ENCODE measurements at regions not wholly inside any gene's neighbourhood (a gene's known extent, or its start where the extent isn't known, plus 50 kb on each side); places are given as distances from the start of the nearest gene placed in this dataset.

- ATAC-seq (no peak), DNase-seq (ENCODE audit: low spot score) (no peak)
- H3K9me3 Mint-ChIP-seq = no peaks in the 10 kb centered on the region; the same call in 2 of the 3 replicates
- no peaks in the 10 kb centered on the region for H3K4me1 Mint-ChIP-seq
- H3K36me3 Mint-ChIP-seq (ENCODE audit: low read depth) = no peaks in the 10 kb centered on the region
- H3K4me3 Mint-ChIP-seq = no peak overlapping the region
- Histone ChIP-seq H3K4me1 (ENCODE audit: insufficient read depth) (no peaks in the 10 kb centered on the region), H3K27ac (ENCODE audit: low read depth) (no peak overlapping the region), H2AFZ (no peak overlapping the region), H3K27me3 (ENCODE audit: insufficient read depth) (no peaks in the 10 kb centered on the region), H3K36me3 (ENCODE audit: insufficient read depth) (no peaks in the 10 kb centered on the region), H3K9me2 (ENCODE audit: insufficient read depth) (no peaks in the 10 kb centered on the region), H3K79me2 (replicated peaks; ENCODE audit: insufficient read depth) (no peaks in the 10 kb centered on the region), H4K20me1 (replicated peaks; ENCODE audit: insufficient read depth) (no peaks in the 10 kb centered on the region), H3K4me2 (no peak overlapping the region), H3F3A (replicated peaks; ENCODE audit: low read depth) (no peaks in the 10 kb centered on the region), H3K4me3 (no peak overlapping the region)
- TF ChIP-seq NANOG (IDR thresholded peaks at IDR 0.05; ENCODE audit: borderline replicate concordance) = no peak
- H3K27me3 Mint-ChIP-seq (ENCODE audit: insufficient read depth, low read depth, poor library complexity) = peaks cover 3% of the 10 kb centered on the region
- H3K27ac Mint-ChIP-seq = no peak overlapping the region
These were observed 540.6 kb upstream of the MIR17HG start for GRCh38 chr13:90806892-90807291.

GRCh38 chr13:90808838-90809237, 538.6 kb upstream of the MIR17HG start:
- peaks cover 3% of the 10 kb centered on the region for H3K27me3 Mint-ChIP-seq (ENCODE audit: insufficient read depth, low read depth, poor library complexity)
- H3K4me3 ChIP-seq = no peak overlapping the region
- no peaks in the 10 kb centered on the region for H4K20me1 ChIP-seq (replicated peaks; ENCODE audit: insufficient read depth)
- no peak overlapping the region for H3K4me2 ChIP-seq
- no peaks in the 10 kb centered on the region for H3F3A ChIP-seq (replicated peaks; ENCODE audit: low read depth)
- H3K36me3 ChIP-seq (ENCODE audit: insufficient read depth) = no peaks in the 10 kb centered on the region
- no peaks in the 10 kb centered on the region; the same call in 2 of the 3 replicates for H3K9me3 Mint-ChIP-seq
- no peaks in the 10 kb centered on the region for H3K36me3 Mint-ChIP-seq (ENCODE audit: low read depth)
- no peak overlapping the region for H2AFZ ChIP-seq
- no peaks in the 10 kb centered on the region for H3K79me2 ChIP-seq (replicated peaks; ENCODE audit: insufficient read depth)
- no peaks in the 10 kb centered on the region for H3K4me1 ChIP-seq (ENCODE audit: insufficient read depth)
- H3K4me3 Mint-ChIP-seq = no peak overlapping the region
- H3K27ac ChIP-seq (ENCODE audit: low read depth) = no peak overlapping the region
- no peaks in the 10 kb centered on the region for H3K9me2 ChIP-seq (ENCODE audit: insufficient read depth)
- H3K27me3 ChIP-seq (ENCODE audit: insufficient read depth) = no peaks in the 10 kb centered on the region
- ATAC-seq (no peak), DNase-seq (ENCODE audit: low spot score) (no peak)
- H3K27ac Mint-ChIP-seq = no peak overlapping the region
- H3K4me1 Mint-ChIP-seq = no peaks in the 10 kb centered on the region
- TF ChIP-seq POLR2AphosphoS5 (IDR thresholded peaks at IDR 0.05; ENCODE audit: low read depth) (no peak), STAT1 (IDR thresholded peaks at IDR 0.05; ENCODE audit: unreplicated experiment) (no peak), EZH2 (IDR thresholded peaks at IDR 0.05; ENCODE audit: low read depth, unreplicated experiment) (no peak), JUNB (IDR thresholded peaks at IDR 0.05; ENCODE audit: unreplicated experiment) (no peak), ZNF331 (CRISPR knock-in tag; IDR thresholded peaks at IDR 0.05; ENCODE audit: low read depth) (no peak), NANOG (IDR thresholded peaks at IDR 0.05; ENCODE audit: borderline replicate concordance) (no peak), ZNF462 (CRISPR knock-in tag; IDR thresholded peaks at IDR 0.05) (no peak), CTCF (conservative IDR thresholded peaks at IDR 0.05; ENCODE audit: low read depth in 2 of 2) (no peak), ETS1 (IDR thresholded peaks at IDR 0.05) (no peak), REST (IDR thresholded peaks at IDR 0.05; ENCODE audit: unreplicated experiment) (no peak)

All from GM23338 (cell line).